K562 (cell line): ENCODE measurements at regions not wholly inside any gene's neighbourhood (a gene's known extent, or its start where the extent isn't known, plus 50 kb on each side); places are given as distances from the start of the nearest gene placed in this dataset.

Experiments
- ATF7 ChIP-seq: fragments of 450-650 bp; IDR thresholded peaks from 2 replicates; pipeline ENCODE4 v1.7.1; 2014; ENCODE audit warnings: mild to moderate bottlenecking, moderate library complexity
- CHD2 ChIP-seq: IDR thresholded peaks from 2 replicates; pipeline ENCODE4 v1.6.1; 2011; ENCODE audit warnings: low read depth, low read length
- E2F5 ChIP-seq: sonication (generic); formaldehyde crosslinking; IDR thresholded peaks from 2 replicates; pipeline ENCODE4 v1.8.0; 2022; ENCODE audit warnings: mild to moderate bottlenecking, missing genetic modification reagents
- ETV5 ChIP-seq: sonication (generic); formaldehyde crosslinking; IDR thresholded peaks from 2 replicates; pipeline ENCODE4 v1.4.0; 2020; ENCODE audit warnings: low read depth, mild to moderate bottlenecking, missing genetic modification reagents
- EZH2 ChIP-seq: IDR thresholded peaks from 2 replicates; pipeline ENCODE4 v1.6.1; 2012; ENCODE audit warnings: low read depth, mild to moderate bottlenecking, inconsistent platforms, low read length, borderline replicate concordance
- MXD1 ChIP-seq: fragments of 250-450 bp; sonication (Bioruptor Pico); IDR thresholded peaks from 2 replicates; pipeline ENCODE4 v1.8.0; 2021; ENCODE audit warnings: borderline replicate concordance, mild to moderate bottlenecking, moderate library complexity; ENCODE audit not compliant: poor library complexity, severe bottlenecking
- NR0B1 ChIP-seq: fragments of 450-650 bp; IDR thresholded peaks from one replicate; pipeline ENCODE4 v1.6.1; 2018; ENCODE audit warnings: mild to moderate bottlenecking, moderate library complexity; ENCODE audit not compliant: partially characterized antibody
- PATZ1 ChIP-seq: fragments of 250-450 bp; sonication (Bioruptor Pico); IDR thresholded peaks from 2 replicates; pipeline ENCODE4 v1.5.0; 2020; ENCODE audit warnings: mild to moderate bottlenecking, borderline replicate concordance
- PML ChIP-seq: IDR thresholded peaks from 2 replicates; pipeline ENCODE4 v1.6.1; 2012; ENCODE audit warnings: low read length, inconsistent platforms
- RBFOX2 ChIP-seq: fragments of 200-400 bp; formaldehyde crosslinking; IDR thresholded peaks from 2 replicates; pipeline ENCODE4 v1.6.1; 2017; ENCODE audit warnings: low read depth, mild to moderate bottlenecking, low read length, moderate library complexity
- SMC3 ChIP-seq: conservative IDR thresholded peaks from 2 replicates; pipeline ENCODE4 v1.6.1; 2011; ENCODE audit warnings: low read depth, low read length, improper control_type of control experiment; ENCODE audit not compliant: insufficient read depth
- ZNF76 ChIP-seq: fragments of 250-450 bp; sonication (Bioruptor Pico); IDR thresholded peaks from 2 replicates; pipeline ENCODE4 v1.4.0; 2020; ENCODE audit warnings: mild to moderate bottlenecking, moderate library complexity, borderline replicate concordance

- TF ChIP-seq ETV5 (CRISPR knock-in tag), result no peak
- no peak for TF ChIP-seq ATF7
- no peak for TF ChIP-seq EZH2
- TF ChIP-seq CHD2, result no peak
- TF ChIP-seq NR0B1, result no peak
- no peak for TF ChIP-seq MXD1
- TF ChIP-seq ZNF76 (CRISPR knock-in tag), result no peak
- TF ChIP-seq PATZ1, result no peak
- TF ChIP-seq PML, result no peak
- no peak for TF ChIP-seq SMC3
- TF ChIP-seq E2F5 (CRISPR knock-in tag), result no peak
- TF ChIP-seq RBFOX2, result no peak
Observed at GRCh38 chr2:100632037-100632436, 69.2 kb downstream of the PDCL3 start.
